AG04450 (cell line): ENCODE measurements at regions not wholly inside any gene's neighbourhood (a gene's known extent, or its start where the extent isn't known, plus 50 kb on each side); places are given as distances from the start of the nearest gene placed in this dataset.
A peak's percentile ranks its signal among the peaks of the same experiment; 100 is the strongest.

Experiments
- CTCF ChIA-PET: fragments of 300-600, 350-600 bp; formaldehyde crosslinking; extraction: SDS; loops from one replicate; lab custom pipeline; 2022; ENCODE audit warnings: antibody characterized with exemption, inconsistent platforms; lab: Charles Lee
- POLR2A ChIA-PET: fragments of 350-600 bp; formaldehyde crosslinking; extraction: SDS; loops from one replicate; lab custom pipeline; 2021; ENCODE audit warnings: antibody characterized with exemption, inconsistent platforms; lab: Yijun Ruan, JAX
- DNase-seq: peaks from one replicate; pipeline ENCODE4 v3.0.0-alpha.2; 2011; ENCODE audit warnings: low read depth, low spot score
- H3K27ac ChIP-seq: one replicate; pipeline ENCODE4 v1.5.1; 2012; ENCODE audit warnings: low read depth, low read length, control low read depth
- H3K27me3 ChIP-seq: one replicate; pipeline ENCODE4 v1.6.0; 2012; ENCODE audit warnings: low read length; ENCODE audit not compliant: control insufficient read depth, insufficient read depth
- H3K4me3 ChIP-seq: 2 replicates; pipeline ENCODE4 v1.5.1; 2011; ENCODE audit warnings: mild to moderate bottlenecking, low read depth, low read length, control low read depth
- H3K9me3 ChIP-seq: 2 replicates; pipeline ENCODE4 v1.5.1; 2012; ENCODE audit warnings: low read length; ENCODE audit not compliant: control insufficient read depth, insufficient read depth
- TF ChIP-seq, protein P1 (sequence below): IDR thresholded peaks from 2 replicates; pipeline ENCODE4 v1.5.1; 2011; ENCODE audit warnings: low read depth, low read length, control low read depth, inconsistent platforms

DNA sequence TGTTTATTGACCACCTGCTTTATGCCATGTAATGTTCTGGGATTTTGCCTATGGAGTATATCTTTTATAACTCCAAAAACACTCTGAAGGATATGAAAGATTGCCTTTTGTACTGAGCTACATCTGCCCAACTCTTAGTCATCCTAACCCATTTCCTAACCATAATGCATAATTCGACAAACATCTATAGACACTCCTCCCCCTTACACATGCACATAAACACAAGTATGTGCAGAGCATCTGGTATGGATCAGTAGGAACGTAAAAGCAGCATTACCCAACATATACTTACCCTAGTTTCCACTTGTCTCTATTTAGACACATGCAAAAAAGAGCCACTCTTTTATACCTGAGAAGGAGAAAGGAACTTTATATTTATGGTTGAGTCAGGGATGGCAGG, 272.8 kb downstream of the FAM76B start:
- ChIA-PET POLR2A (interaction anchor here (0.6 kb wide), 1 partner anchor 301 kb away, joined by 4 read pairs; no protein-coding TSS in a partner anchor), CTCF (interaction anchor here (0.6 kb wide), 1 partner anchor 188 kb away, joined by 3 read pairs; no protein-coding TSS in a partner anchor)
- H3K27ac ChIP-seq, result no peak overlapping the region

DNA sequence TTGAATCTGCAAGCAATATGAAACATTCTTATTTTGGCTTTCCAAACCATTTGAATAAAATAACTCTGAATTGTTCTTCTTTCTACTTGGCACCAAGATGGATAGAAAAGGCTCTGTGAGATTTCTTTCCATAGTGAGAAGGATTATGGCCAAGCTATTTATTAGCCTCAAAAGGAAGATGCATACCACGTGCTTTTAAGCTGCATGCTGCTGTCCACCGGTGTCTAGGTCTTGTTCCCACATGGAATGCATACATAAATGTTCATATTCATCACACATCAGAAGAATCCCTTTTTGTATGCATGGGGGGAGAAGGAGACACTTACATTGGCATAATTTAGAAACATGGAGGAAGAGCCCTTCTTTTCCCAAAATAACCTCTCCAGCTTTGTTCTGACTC, 273.4 kb downstream of the FAM76B start:
- CTCF ChIA-PET, result interaction anchor here (0.8 kb wide), 1 partner anchor 190 kb away, joined by 3 read pairs; no protein-coding TSS in a partner anchor
- POLR2A ChIA-PET, result interaction anchor here (0.6 kb wide), 1 partner anchor 302 kb away, joined by 4 read pairs; no protein-coding TSS in a partner anchor
- no peak overlapping the region for H3K27ac ChIP-seq
- H3K4me3 ChIP-seq, result no peak overlapping the region
- H3K9me3 ChIP-seq, result no peaks in the 10 kb centered on the region
- TF ChIP-seq, protein P1, sequence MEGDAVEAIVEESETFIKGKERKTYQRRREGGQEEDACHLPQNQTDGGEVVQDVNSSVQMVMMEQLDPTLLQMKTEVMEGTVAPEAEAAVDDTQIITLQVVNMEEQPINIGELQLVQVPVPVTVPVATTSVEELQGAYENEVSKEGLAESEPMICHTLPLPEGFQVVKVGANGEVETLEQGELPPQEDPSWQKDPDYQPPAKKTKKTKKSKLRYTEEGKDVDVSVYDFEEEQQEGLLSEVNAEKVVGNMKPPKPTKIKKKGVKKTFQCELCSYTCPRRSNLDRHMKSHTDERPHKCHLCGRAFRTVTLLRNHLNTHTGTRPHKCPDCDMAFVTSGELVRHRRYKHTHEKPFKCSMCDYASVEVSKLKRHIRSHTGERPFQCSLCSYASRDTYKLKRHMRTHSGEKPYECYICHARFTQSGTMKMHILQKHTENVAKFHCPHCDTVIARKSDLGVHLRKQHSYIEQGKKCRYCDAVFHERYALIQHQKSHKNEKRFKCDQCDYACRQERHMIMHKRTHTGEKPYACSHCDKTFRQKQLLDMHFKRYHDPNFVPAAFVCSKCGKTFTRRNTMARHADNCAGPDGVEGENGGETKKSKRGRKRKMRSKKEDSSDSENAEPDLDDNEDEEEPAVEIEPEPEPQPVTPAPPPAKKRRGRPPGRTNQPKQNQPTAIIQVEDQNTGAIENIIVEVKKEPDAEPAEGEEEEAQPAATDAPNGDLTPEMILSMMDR, result no peak
- H3K27me3 ChIP-seq, result no peaks in the 10 kb centered on the region
- no peak for DNase-seq

More for the DNA sequence above, 272.8 kb downstream of the FAM76B start:
- Histone ChIP-seq H3K27me3 (no peaks in the 10 kb centered on the region), H3K9me3 (no peaks in the 10 kb centered on the region), H3K4me3 (no peak overlapping the region)
- peak; percentile 72 for DNase-seq
- TF ChIP-seq, protein P1, result no peak

DNA sequence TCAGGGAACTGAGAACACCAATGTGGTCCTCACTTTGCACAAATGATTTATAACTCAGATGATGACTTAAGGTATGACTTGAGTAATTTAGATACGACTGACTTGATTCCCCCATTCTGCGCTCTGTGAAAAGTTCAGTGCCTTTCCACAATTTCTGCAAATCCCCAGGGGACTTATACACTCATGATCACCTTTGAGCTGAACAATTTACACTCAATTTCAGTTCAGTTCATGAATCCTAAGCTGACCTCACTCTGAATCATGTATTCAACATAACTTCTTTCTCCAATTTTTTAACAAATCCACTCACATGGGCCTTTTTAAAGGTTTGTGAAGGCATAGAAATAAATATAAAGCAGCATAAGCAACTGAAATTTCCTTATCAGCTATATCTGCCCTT, 274.2 kb downstream of the FAM76B start:
- Histone ChIP-seq H3K4me3 (no peak overlapping the region), H3K27me3 (no peaks in the 10 kb centered on the region), H3K27ac (no peak overlapping the region), H3K9me3 (no peaks in the 10 kb centered on the region)
- POLR2A ChIA-PET, result no interaction called here
- TF ChIP-seq, protein P1, result no peak
- CTCF ChIA-PET, result interaction anchor here (0.8 kb wide), 1 partner anchor 191 kb away, joined by 3 read pairs; no protein-coding TSS in a partner anchor
- DNase-seq, result no peak

DNA sequence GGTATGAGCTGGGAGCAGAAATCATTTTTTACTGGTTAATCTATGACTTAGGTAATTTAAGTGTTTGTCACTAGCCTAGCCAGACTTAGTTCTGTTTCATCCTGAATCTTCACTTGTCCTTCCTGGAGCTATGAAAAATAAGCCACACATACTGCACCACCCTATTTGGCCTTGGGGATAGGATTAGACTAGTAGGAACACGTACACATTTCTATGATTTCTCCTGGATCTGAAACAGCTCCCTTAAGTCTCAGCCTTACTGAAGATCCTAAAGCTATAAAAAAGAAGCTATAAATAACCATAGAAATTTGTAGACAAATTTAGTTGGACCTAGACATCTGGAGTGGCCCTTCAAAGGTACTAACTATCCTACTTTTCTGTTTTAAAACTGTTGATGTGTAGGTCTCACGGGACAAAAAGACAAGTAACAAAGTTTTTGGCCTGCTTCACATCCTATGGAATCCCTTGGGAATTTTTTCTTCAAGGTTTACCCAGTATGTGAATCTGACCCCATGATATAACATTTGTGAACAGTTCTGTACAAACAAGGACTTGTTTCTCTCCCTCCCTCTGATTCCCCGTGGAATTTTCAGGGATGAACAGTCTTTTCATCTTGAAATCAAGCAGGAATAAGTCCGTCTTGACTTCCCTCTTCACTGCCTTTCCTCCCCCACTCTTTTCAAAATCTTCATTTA, 275.0 kb downstream of the FAM76B start:
- ChIA-PET CTCF (interaction anchor here (0.9 kb wide), 1 partner anchor 363 kb away, joined by 3 read pairs; no protein-coding TSS in a partner anchor), POLR2A (no interaction called here)
- Histone ChIP-seq H3K27ac (no peak overlapping the region), H3K4me3 (no peak overlapping the region), H3K9me3 (no peaks in the 10 kb centered on the region), H3K27me3 (no peaks in the 10 kb centered on the region)
- TF ChIP-seq, protein P1, result no peak
- no peak for DNase-seq

- no peak overlapping the region for H3K27ac ChIP-seq
Measured at GRCh38 chr11:95512682-95513081, 276.9 kb downstream of the FAM76B start.

More at GRCh38 chr11:95512682-95513081, 276.9 kb downstream of the FAM76B start:
- DNase-seq, result peak; percentile 71
- Histone ChIP-seq H3K27me3 (no peaks in the 10 kb centered on the region), H3K9me3 (no peaks in the 10 kb centered on the region), H3K4me3 (no peak overlapping the region)
- TF ChIP-seq, protein P1, result no peak
- ChIA-PET POLR2A (interaction anchor here (0.5 to 1.4 kb wide), 4 partner anchors 13 to 118 kb away, joined by 3 to 6 read pairs (median 4); no protein-coding TSS in a partner anchor), CTCF (interaction anchor here (2.0 kb wide), 1 partner anchor 193 kb away, joined by 11 read pairs; no protein-coding TSS in a partner anchor)
